ENCODE measurements at regions not wholly inside any gene's neighbourhood (a gene's known extent, or its start where the extent isn't known, plus 50 kb on each side); places are given as distances from the start of the nearest gene placed in this dataset.

DNA sequence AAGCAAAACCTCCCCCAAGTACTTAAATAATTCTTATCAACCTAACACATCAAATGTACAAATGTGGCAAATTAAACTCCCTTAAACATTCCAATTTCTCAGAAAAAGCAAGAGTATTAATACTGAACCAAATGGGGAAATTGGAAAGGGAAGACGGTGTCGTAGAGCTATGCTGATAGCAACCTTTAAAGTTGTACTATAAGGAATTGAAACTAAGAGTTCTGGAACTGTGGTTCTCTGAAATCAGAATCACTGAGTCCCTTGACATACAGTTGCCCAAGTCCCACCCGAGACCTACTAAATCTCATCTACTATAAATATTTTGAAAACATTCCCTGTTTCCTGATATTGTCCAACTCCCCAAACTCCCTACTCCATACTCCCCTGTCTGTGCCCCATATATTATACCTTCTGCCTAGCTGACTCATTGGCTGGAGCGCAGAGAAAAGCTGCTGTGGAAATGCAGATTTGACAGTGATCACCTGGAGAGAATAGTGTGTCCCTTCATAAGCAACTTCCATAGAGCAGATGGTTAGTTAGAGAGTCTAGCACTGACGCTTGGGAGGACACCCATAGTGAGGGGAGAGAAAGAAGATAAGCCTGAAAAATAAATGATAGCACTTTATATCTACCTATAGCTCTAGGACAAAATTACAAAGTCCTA lies 51.4 kb upstream of the ITM2B start:
- Histone ChIP-seq H3K4me1 (ENCODE audit: control insufficient read depth in 3 of 3, insufficient read depth in 3 of 3, low read length in 3 of 3) (no peaks in the 10 kb centered on the region), H3K9me3 (ENCODE audit: control insufficient read depth in 3 of 3, low read length in 3 of 3) (no peaks in the 10 kb centered on the region), H3K4me3 (ENCODE audit: low read length in 3 of 3) (no peak overlapping the region), H3K36me3 (ENCODE audit: control insufficient read depth in 3 of 3, insufficient read depth in 3 of 3, low read length in 3 of 3) (no peaks in the 10 kb centered on the region), H3K27ac (ENCODE audit: low read depth, low read length) (no peak overlapping the region), H3K9ac (ENCODE audit: low read depth in 1 of 3, low read length in 3 of 3) (no peak overlapping the region), H3K27me3 (ENCODE audit: control insufficient read depth in 3 of 3, insufficient read depth in 3 of 3, low read length in 3 of 3) (no peaks in the 10 kb centered on the region)

DNA sequence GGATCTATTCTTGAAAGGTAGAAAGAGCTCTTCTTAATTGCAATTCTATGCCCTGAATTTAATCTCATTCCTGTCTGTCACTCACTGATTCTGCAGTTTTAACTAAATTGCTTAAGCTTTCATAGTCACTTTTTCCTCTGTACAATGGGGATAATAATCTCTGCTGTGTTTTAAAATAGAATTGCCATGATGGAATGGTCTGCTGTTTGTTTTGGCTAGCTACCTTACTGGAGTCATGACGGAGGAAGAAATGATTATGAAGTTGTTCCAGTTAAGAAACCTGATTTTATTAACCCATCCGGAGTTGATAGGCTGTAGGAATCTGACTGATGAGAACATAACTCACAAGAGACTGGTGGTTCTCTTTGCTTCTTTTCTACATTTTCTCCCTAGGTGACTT lies 54.9 kb upstream of the ITM2B start:
- Histone ChIP-seq H3K9ac (ENCODE audit: low read depth in 1 of 3, low read length in 3 of 3) (no peak overlapping the region), H3K27ac (ENCODE audit: low read depth, low read length) (no peak overlapping the region), H3K27me3 (ENCODE audit: control insufficient read depth in 3 of 3, insufficient read depth in 3 of 3, low read length in 3 of 3) (no peaks in the 10 kb centered on the region), H3K4me1 (ENCODE audit: control insufficient read depth in 3 of 3, insufficient read depth in 3 of 3, low read length in 3 of 3) (no peaks in the 10 kb centered on the region), H3K9me3 (ENCODE audit: control insufficient read depth in 3 of 3, low read length in 3 of 3) (no peaks in the 10 kb centered on the region), H3K36me3 (ENCODE audit: control insufficient read depth in 3 of 3, insufficient read depth in 3 of 3, low read length in 3 of 3) (no peaks in the 10 kb centered on the region), H3K4me3 (ENCODE audit: low read length in 3 of 3) (no peak overlapping the region)

DNA sequence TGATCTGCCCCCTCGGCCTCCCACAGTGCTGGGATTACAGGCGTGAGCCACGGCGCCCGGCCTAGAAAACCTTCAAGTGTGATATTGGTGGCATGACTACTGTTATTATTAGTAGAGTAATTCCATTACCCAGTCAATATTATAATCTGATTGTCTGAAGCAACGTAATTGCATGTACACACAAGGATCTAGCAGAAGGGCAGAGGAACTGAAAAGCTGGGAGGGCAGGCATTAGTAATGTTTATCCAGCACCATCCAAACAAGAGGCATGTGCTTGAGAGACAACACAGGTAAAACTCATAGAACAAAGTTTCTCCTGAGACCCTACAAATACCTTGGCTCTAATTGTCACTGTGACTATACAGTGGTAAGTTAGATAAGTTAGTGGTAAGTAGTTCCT lies 56.2 kb upstream of the ITM2B start:
- no peaks in the 10 kb centered on the region for H3K27me3 ChIP-seq (ENCODE audit: control insufficient read depth in 3 of 3, insufficient read depth in 3 of 3, low read length in 3 of 3)
- no peaks in the 10 kb centered on the region for H3K36me3 ChIP-seq (ENCODE audit: control insufficient read depth in 3 of 3, insufficient read depth in 3 of 3, low read length in 3 of 3)
- H3K4me1 ChIP-seq (ENCODE audit: control insufficient read depth in 3 of 3, insufficient read depth in 3 of 3, low read length in 3 of 3), result no peaks in the 10 kb centered on the region
- H3K27ac ChIP-seq (ENCODE audit: low read depth, low read length), result no peak overlapping the region
- H3K9ac ChIP-seq (ENCODE audit: low read depth in 1 of 3, low read length in 3 of 3), result no peak overlapping the region
- no peaks in the 10 kb centered on the region for H3K9me3 ChIP-seq (ENCODE audit: control insufficient read depth in 3 of 3, low read length in 3 of 3)
- H3K4me3 ChIP-seq (ENCODE audit: low read length in 3 of 3), result no peak overlapping the region

GRCh38 chr13:48175185-48175584 lies 57.8 kb upstream of the ITM2B start:
- Histone ChIP-seq H3K27me3 (ENCODE audit: control insufficient read depth in 3 of 3, insufficient read depth in 3 of 3, low read length in 3 of 3) (no peaks in the 10 kb centered on the region), H3K36me3 (ENCODE audit: control insufficient read depth in 3 of 3, insufficient read depth in 3 of 3, low read length in 3 of 3) (no peaks in the 10 kb centered on the region), H3K9ac (ENCODE audit: low read depth in 1 of 3, low read length in 3 of 3) (no peak overlapping the region), H3K9me3 (ENCODE audit: control insufficient read depth in 3 of 3, low read length in 3 of 3) (no peaks in the 10 kb centered on the region), H3K4me3 (ENCODE audit: low read length in 3 of 3) (no peak overlapping the region), H3K27ac (ENCODE audit: low read depth, low read length) (no peak overlapping the region), H3K4me1 (ENCODE audit: control insufficient read depth in 3 of 3, insufficient read depth in 3 of 3, low read length in 3 of 3) (no peaks in the 10 kb centered on the region)

DNA sequence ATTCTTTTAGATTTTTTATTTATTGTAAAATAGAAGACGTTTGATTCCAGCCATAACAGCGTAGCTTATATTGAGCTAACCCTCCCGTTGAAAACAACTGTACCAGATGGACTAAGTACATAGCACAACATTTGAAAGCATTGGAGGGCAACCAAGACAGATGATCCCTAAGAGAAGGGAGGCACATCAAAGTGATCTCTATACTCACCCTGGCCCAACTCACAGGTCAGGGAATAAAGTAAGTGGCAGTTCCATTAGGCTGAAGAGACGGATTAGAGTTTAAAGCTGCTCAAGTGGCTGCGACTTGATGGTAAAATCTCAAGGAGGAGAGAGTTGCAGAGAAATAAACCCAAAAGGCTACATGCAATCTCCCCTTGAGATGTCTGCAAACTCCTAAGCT lies 65.1 kb upstream of the ITM2B start:
- H3K36me3 ChIP-seq (ENCODE audit: control insufficient read depth in 3 of 3, insufficient read depth in 3 of 3, low read length in 3 of 3), result no peaks in the 10 kb centered on the region
- H3K9me3 ChIP-seq (ENCODE audit: control insufficient read depth in 3 of 3, low read length in 3 of 3), result no peaks in the 10 kb centered on the region
- no peak overlapping the region for H3K4me3 ChIP-seq (ENCODE audit: low read length in 3 of 3)
- H3K27me3 ChIP-seq (ENCODE audit: control insufficient read depth in 3 of 3, insufficient read depth in 3 of 3, low read length in 3 of 3), result no peaks in the 10 kb centered on the region
- H3K27ac ChIP-seq (ENCODE audit: low read depth, low read length), result no peak overlapping the region
- no peaks in the 10 kb centered on the region for H3K4me1 ChIP-seq (ENCODE audit: control insufficient read depth in 3 of 3, insufficient read depth in 3 of 3, low read length in 3 of 3)
- H3K9ac ChIP-seq (ENCODE audit: low read depth in 1 of 3, low read length in 3 of 3), result no peak overlapping the region

DNA sequence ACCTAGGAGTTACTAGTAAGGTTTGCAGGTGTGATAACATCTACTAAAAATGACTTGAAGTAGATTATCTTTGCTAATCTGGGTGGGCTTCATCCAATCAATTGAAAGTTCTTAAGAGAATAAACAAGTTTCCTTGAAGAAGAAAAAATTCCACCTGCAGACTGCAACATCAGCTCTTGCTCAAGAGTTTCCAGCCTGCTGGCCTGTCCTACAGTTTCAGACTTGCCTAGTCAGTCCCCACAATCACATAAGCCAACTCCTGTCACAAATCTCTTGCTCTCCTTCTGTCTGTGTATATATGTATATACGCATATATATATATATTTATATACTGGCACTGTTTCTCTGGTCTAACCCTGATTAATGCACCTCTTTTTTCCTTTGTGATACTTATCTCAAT lies 67.3 kb upstream of the ITM2B start:
- no peaks in the 10 kb centered on the region for H3K27me3 ChIP-seq (ENCODE audit: control insufficient read depth in 3 of 3, insufficient read depth in 3 of 3, low read length in 3 of 3)
- no peak overlapping the region for H3K4me3 ChIP-seq (ENCODE audit: low read length in 3 of 3)
- no peaks in the 10 kb centered on the region for H3K36me3 ChIP-seq (ENCODE audit: control insufficient read depth in 3 of 3, insufficient read depth in 3 of 3, low read length in 3 of 3)
- no peak overlapping the region for H3K27ac ChIP-seq (ENCODE audit: low read depth, low read length)
- no peak overlapping the region for H3K9ac ChIP-seq (ENCODE audit: low read depth in 1 of 3, low read length in 3 of 3)
- H3K9me3 ChIP-seq (ENCODE audit: control insufficient read depth in 3 of 3, low read length in 3 of 3), result no peaks in the 10 kb centered on the region
- peaks cover 2 to 6% (median 5%) of the 10 kb centered on the region in 3 donors for H3K4me1 ChIP-seq (ENCODE audit: control insufficient read depth in 3 of 3, insufficient read depth in 3 of 3, low read length in 3 of 3)

GRCh38 chr13:48165063-48165462 lies 67.9 kb upstream of the ITM2B start:
- Histone ChIP-seq H3K9me3 (ENCODE audit: control insufficient read depth in 3 of 3, low read length in 3 of 3) (no peaks in the 10 kb centered on the region), H3K36me3 (ENCODE audit: control insufficient read depth in 3 of 3, insufficient read depth in 3 of 3, low read length in 3 of 3) (no peaks in the 10 kb centered on the region), H3K4me1 (ENCODE audit: control insufficient read depth in 3 of 3, insufficient read depth in 3 of 3, low read length in 3 of 3) (peaks cover 2 to 8% (median 8%) of the 10 kb centered on the region in 3 donors), H3K9ac (ENCODE audit: low read depth in 1 of 3, low read length in 3 of 3) (no peak overlapping the region), H3K4me3 (ENCODE audit: low read length in 3 of 3) (no peak overlapping the region), H3K27ac (ENCODE audit: low read depth, low read length) (no peak overlapping the region), H3K27me3 (ENCODE audit: control insufficient read depth in 3 of 3, insufficient read depth in 3 of 3, low read length in 3 of 3) (no peaks in the 10 kb centered on the region)

- H3K27me3 ChIP-seq (ENCODE audit: control insufficient read depth in 3 of 3, insufficient read depth in 3 of 3, low read length in 3 of 3), result no peaks in the 10 kb centered on the region
- H3K9ac ChIP-seq (ENCODE audit: low read depth in 1 of 3, low read length in 3 of 3), result no peak overlapping the region
- H3K4me3 ChIP-seq (ENCODE audit: low read length in 3 of 3), result no peak overlapping the region
- H3K4me1 ChIP-seq (ENCODE audit: control insufficient read depth in 3 of 3, insufficient read depth in 3 of 3, low read length in 3 of 3), result peaks cover 2 to 8% (median 8%) of the 10 kb centered on the region in 3 donors
- no peaks in the 10 kb centered on the region for H3K9me3 ChIP-seq (ENCODE audit: control insufficient read depth in 3 of 3, low read length in 3 of 3)
- no peaks in the 10 kb centered on the region for H3K36me3 ChIP-seq (ENCODE audit: control insufficient read depth in 3 of 3, insufficient read depth in 3 of 3, low read length in 3 of 3)
- peak overlapping the region; percentile 81 for H3K27ac ChIP-seq (ENCODE audit: low read depth, low read length)
Measured at GRCh38 chr13:48163061-48163460, 68.2 kb upstream of the MED4 start.

GRCh38 chr13:48162217-48162616 lies 67.3 kb upstream of the MED4 start:
- Histone ChIP-seq H3K27ac (ENCODE audit: low read depth, low read length) (peak overlapping the region; percentile 81), H3K4me1 (ENCODE audit: control insufficient read depth in 3 of 3, insufficient read depth in 3 of 3, low read length in 3 of 3) (peaks cover 2 to 8% (median 8%) of the 10 kb centered on the region in 3 donors), H3K9me3 (ENCODE audit: control insufficient read depth in 3 of 3, low read length in 3 of 3) (no peaks in the 10 kb centered on the region)

GRCh38 chr13:48161530-48162179 lies 66.8 kb upstream of the MED4 start:
- H3K27me3 ChIP-seq (ENCODE audit: control insufficient read depth in 3 of 3, insufficient read depth in 3 of 3, low read length in 3 of 3), result no peaks in the 10 kb centered on the region
- H3K4me1 ChIP-seq (ENCODE audit: control insufficient read depth in 3 of 3, insufficient read depth in 3 of 3, low read length in 3 of 3), result peaks cover 2 to 8% (median 8%) of the 10 kb centered on the region in 3 donors

More at GRCh38 chr13:48162217-48162616, 67.3 kb upstream of the MED4 start:
- H3K36me3 ChIP-seq (ENCODE audit: control insufficient read depth in 3 of 3, insufficient read depth in 3 of 3, low read length in 3 of 3), result no peaks in the 10 kb centered on the region
- no peaks in the 10 kb centered on the region for H3K27me3 ChIP-seq (ENCODE audit: control insufficient read depth in 3 of 3, insufficient read depth in 3 of 3, low read length in 3 of 3)
- peak overlapping the region in 1 of 3 donors; percentile 5 for H3K9ac ChIP-seq (ENCODE audit: low read depth in 1 of 3, low read length in 3 of 3)
- H3K4me3 ChIP-seq (ENCODE audit: low read length in 3 of 3), result no peak overlapping the region

More at GRCh38 chr13:48161530-48162179, 66.8 kb upstream of the MED4 start:
- H3K36me3 ChIP-seq (ENCODE audit: control insufficient read depth in 3 of 3, insufficient read depth in 3 of 3, low read length in 3 of 3), result no peaks in the 10 kb centered on the region
- no peak overlapping the region for H3K4me3 ChIP-seq (ENCODE audit: low read length in 3 of 3)
- H3K27ac ChIP-seq (ENCODE audit: low read depth, low read length), result peak overlapping the region; percentile 81
- H3K9me3 ChIP-seq (ENCODE audit: control insufficient read depth in 3 of 3, low read length in 3 of 3), result no peaks in the 10 kb centered on the region
- no peak overlapping the region for H3K9ac ChIP-seq (ENCODE audit: low read depth in 1 of 3, low read length in 3 of 3)

Data from skeletal muscle tissue (tissue), 3 donors.